ENCODE measurements at regions not wholly inside any gene's neighbourhood (a gene's known extent, or its start where the extent isn't known, plus 50 kb on each side); places are given as distances from the start of the nearest gene placed in this dataset.

DNA sequence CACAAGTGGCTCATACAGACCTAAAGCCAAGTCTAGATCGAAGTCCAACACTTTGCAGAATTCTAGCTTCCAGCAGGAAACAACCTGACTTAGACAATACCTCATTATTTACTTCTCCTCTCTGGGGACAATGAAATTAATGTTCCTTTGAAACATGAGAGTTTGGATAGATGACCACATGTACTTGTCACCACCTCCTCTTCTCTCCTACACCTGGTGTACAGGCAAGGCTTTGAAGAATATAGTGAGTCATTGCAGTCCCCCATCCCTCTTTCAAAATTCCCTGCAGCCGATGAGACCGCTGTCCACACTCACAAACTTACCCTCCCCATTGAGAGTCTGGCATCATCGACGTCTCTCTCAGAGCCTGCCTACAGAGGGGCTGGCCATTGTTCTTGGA, 189.0 kb upstream of the HES1 start:
- Histone ChIP-seq H3K4me3 (ENCODE audit: low read length) (no peak overlapping the region), H3K27ac (ENCODE audit: low read length) (no peak overlapping the region), H3K4me1 (ENCODE audit: insufficient read depth, low read length) (peaks cover 30% of the 10 kb centered on the region), H3K36me3 (ENCODE audit: insufficient read depth, low read depth, low read length) (no peaks in the 10 kb centered on the region), H3K9ac (ENCODE audit: low read depth, low read length) (no peak overlapping the region), H3K27me3 (ENCODE audit: insufficient read depth, low read length) (peaks cover 27% of the 10 kb centered on the region), H3K9me3 (ENCODE audit: insufficient read depth, low read depth, low read length) (no peaks in the 10 kb centered on the region)

GRCh38 chr3:193947596-193947995, 188.4 kb upstream of the HES1 start:
- H3K27me3 ChIP-seq (ENCODE audit: insufficient read depth, low read length), result peaks cover 24% of the 10 kb centered on the region
- H3K4me3 ChIP-seq (ENCODE audit: low read length), result no peak overlapping the region
- no peaks in the 10 kb centered on the region for H3K9me3 ChIP-seq (ENCODE audit: insufficient read depth, low read depth, low read length)
- H3K9ac ChIP-seq (ENCODE audit: low read depth, low read length), result no peak overlapping the region
- peaks cover 29% of the 10 kb centered on the region for H3K4me1 ChIP-seq (ENCODE audit: insufficient read depth, low read length)
- no peaks in the 10 kb centered on the region for H3K36me3 ChIP-seq (ENCODE audit: insufficient read depth, low read depth, low read length)
- H3K27ac ChIP-seq (ENCODE audit: low read length), result no peak overlapping the region

GRCh38 chr3:193948459-193948858, 187.5 kb upstream of the HES1 start:
- no peak overlapping the region for H3K9ac ChIP-seq (ENCODE audit: low read depth, low read length)
- no peaks in the 10 kb centered on the region for H3K9me3 ChIP-seq (ENCODE audit: insufficient read depth, low read depth, low read length)
- no peak overlapping the region for H3K27ac ChIP-seq (ENCODE audit: low read length)
- no peaks in the 10 kb centered on the region for H3K36me3 ChIP-seq (ENCODE audit: insufficient read depth, low read depth, low read length)
- H3K4me1 ChIP-seq (ENCODE audit: insufficient read depth, low read length), result peaks cover 21% of the 10 kb centered on the region
- no peak overlapping the region for H3K4me3 ChIP-seq (ENCODE audit: low read length)
- H3K27me3 ChIP-seq (ENCODE audit: insufficient read depth, low read length), result peaks cover 24% of the 10 kb centered on the region

DNA sequence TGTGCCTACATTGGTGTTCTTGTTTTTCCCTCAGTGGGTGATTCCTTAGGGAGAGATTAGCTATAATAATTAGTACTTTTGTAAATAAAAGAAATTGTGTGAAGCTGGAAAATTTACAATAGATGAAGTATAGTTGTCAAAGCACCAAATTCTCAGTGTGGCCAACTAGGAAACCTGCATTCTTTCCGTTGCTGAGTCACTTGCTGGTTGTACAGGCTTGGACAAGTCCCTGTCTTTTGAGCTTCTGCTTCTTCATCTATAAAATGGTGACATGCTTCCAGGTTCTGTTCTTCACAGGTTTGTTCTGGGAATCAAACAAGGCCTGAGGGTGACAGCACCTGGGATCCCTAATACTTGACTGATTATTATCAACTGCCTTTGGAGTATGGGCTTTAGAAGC, 184.1 kb upstream of the HES1 start:
- Histone ChIP-seq H3K9ac (ENCODE audit: low read depth, low read length) (no peak overlapping the region), H3K4me3 (ENCODE audit: low read length) (no peak overlapping the region)

GRCh38 chr3:193954752-193955151, 181.2 kb upstream of the HES1 start:
- H3K27me3 ChIP-seq (ENCODE audit: insufficient read depth, low read length), result peaks cover 19% of the 10 kb centered on the region

More for the DNA sequence above, 184.1 kb upstream of the HES1 start:
- no peak overlapping the region for H3K27ac ChIP-seq (ENCODE audit: low read length)
- no peaks in the 10 kb centered on the region for H3K4me1 ChIP-seq (ENCODE audit: insufficient read depth, low read length)
- no peaks in the 10 kb centered on the region for H3K27me3 ChIP-seq (ENCODE audit: insufficient read depth, low read length)
- H3K36me3 ChIP-seq (ENCODE audit: insufficient read depth, low read depth, low read length), result no peaks in the 10 kb centered on the region
- peaks cover 13% of the 10 kb centered on the region; the same call in 1 of the 2 replicates for H3K9me3 ChIP-seq (ENCODE audit: insufficient read depth, low read depth, low read length)

GRCh38 chr3:193955719-193956118, 180.2 kb upstream of the HES1 start:
- Histone ChIP-seq H3K9me3 (ENCODE audit: insufficient read depth, low read depth, low read length) (peaks cover 13% of the 10 kb centered on the region; the same call in 1 of the 2 replicates), H3K4me1 (ENCODE audit: insufficient read depth, low read length) (no peaks in the 10 kb centered on the region), H3K9ac (ENCODE audit: low read depth, low read length) (no peak overlapping the region), H3K27me3 (ENCODE audit: insufficient read depth, low read length) (peaks cover 29% of the 10 kb centered on the region), H3K4me3 (ENCODE audit: low read length) (no peak overlapping the region), H3K27ac (ENCODE audit: low read length) (no peak overlapping the region), H3K36me3 (ENCODE audit: insufficient read depth, low read depth, low read length) (no peaks in the 10 kb centered on the region)

More at GRCh38 chr3:193954752-193955151, 181.2 kb upstream of the HES1 start:
- no peaks in the 10 kb centered on the region for H3K4me1 ChIP-seq (ENCODE audit: insufficient read depth, low read length)
- no peak overlapping the region for H3K4me3 ChIP-seq (ENCODE audit: low read length)
- no peak overlapping the region for H3K27ac ChIP-seq (ENCODE audit: low read length)
- H3K36me3 ChIP-seq (ENCODE audit: insufficient read depth, low read depth, low read length), result no peaks in the 10 kb centered on the region
- H3K9ac ChIP-seq (ENCODE audit: low read depth, low read length), result no peak overlapping the region
- peaks cover 13% of the 10 kb centered on the region; the same call in 1 of the 2 replicates for H3K9me3 ChIP-seq (ENCODE audit: insufficient read depth, low read depth, low read length)

GRCh38 chr3:193959861-193960260, 176.1 kb upstream of the HES1 start:
- Histone ChIP-seq H3K9ac (ENCODE audit: low read depth, low read length) (no peak overlapping the region), H3K9me3 (ENCODE audit: insufficient read depth, low read depth, low read length) (0 out of 2 replicates have a peak, but pooled peaks cover under 1% of the 10 kb centered on the region), H3K36me3 (ENCODE audit: insufficient read depth, low read depth, low read length) (no peaks in the 10 kb centered on the region), H3K4me3 (ENCODE audit: low read length) (no peak overlapping the region), H3K27me3 (ENCODE audit: insufficient read depth, low read length) (peaks cover 70% of the 10 kb centered on the region), H3K4me1 (ENCODE audit: insufficient read depth, low read length) (peaks cover 4% of the 10 kb centered on the region; the same call in 1 of the 2 replicates), H3K27ac (ENCODE audit: low read length) (no peak overlapping the region)

GRCh38 chr3:193960487-193961274, 175.3 kb upstream of the HES1 start:
- Histone ChIP-seq H3K27ac (ENCODE audit: low read length) (no peak overlapping the region), H3K9ac (ENCODE audit: low read depth, low read length) (no peak overlapping the region), H3K4me1 (ENCODE audit: insufficient read depth, low read length) (peaks cover 4% of the 10 kb centered on the region; the same call in 1 of the 2 replicates), H3K4me3 (ENCODE audit: low read length) (no peak overlapping the region), H3K9me3 (ENCODE audit: insufficient read depth, low read depth, low read length) (no peaks in the 10 kb centered on the region), H3K36me3 (ENCODE audit: insufficient read depth, low read depth, low read length) (no peaks in the 10 kb centered on the region), H3K27me3 (ENCODE audit: insufficient read depth, low read length) (peaks cover 78% of the 10 kb centered on the region)

DNA sequence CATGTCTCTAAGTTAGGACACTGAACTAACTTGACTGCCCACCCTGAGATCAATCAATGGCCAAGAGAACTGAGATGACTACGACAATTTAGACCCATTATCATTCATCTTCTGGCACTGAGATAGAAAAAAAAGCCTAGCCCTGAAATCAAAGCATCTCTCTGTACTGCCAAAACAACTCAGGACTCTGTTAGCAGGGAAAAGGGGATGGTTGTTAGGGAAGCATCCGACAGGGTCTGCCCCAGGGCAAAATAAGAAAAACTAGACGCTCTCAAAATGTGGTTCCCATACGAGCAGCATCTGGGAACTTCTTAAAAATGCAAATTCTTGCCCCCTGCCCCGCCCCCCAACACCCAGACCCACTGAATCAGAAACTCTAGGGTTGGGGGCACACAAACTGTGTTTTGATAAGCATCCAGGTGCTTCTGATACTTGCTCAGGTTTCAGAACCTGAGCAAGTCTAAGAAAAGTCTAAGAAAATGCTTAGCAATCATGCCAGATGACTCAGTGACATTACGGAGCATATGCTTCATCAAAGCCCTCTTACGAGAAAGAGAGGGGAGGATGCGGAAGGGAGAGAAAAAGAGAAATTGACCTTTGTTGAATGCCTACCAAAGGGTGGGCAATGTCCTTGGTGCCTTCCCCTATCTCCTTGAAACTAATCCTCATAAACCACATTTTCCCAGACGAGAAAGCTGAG, 172.8 kb upstream of the HES1 start:
- no peaks in the 10 kb centered on the region for H3K9me3 ChIP-seq (ENCODE audit: insufficient read depth, low read depth, low read length)
- no peaks in the 10 kb centered on the region for H3K36me3 ChIP-seq (ENCODE audit: insufficient read depth, low read depth, low read length)
- no peak overlapping the region for H3K4me3 ChIP-seq (ENCODE audit: low read length)
- H3K27me3 ChIP-seq (ENCODE audit: insufficient read depth, low read length), result peaks cover 76% of the 10 kb centered on the region
- peaks cover 4% of the 10 kb centered on the region; the same call in 1 of the 2 replicates for H3K4me1 ChIP-seq (ENCODE audit: insufficient read depth, low read length)
- H3K9ac ChIP-seq (ENCODE audit: low read depth, low read length), result no peak overlapping the region
- no peak overlapping the region for H3K27ac ChIP-seq (ENCODE audit: low read length)

GRCh38 chr3:193963808-193964516, 172.0 kb upstream of the HES1 start:
- Histone ChIP-seq H3K27ac (ENCODE audit: low read length) (no peak overlapping the region), H3K36me3 (ENCODE audit: insufficient read depth, low read depth, low read length) (no peaks in the 10 kb centered on the region), H3K4me1 (ENCODE audit: insufficient read depth, low read length) (peaks cover 4% of the 10 kb centered on the region; the same call in 1 of the 2 replicates), H3K9ac (ENCODE audit: low read depth, low read length) (no peak overlapping the region), H3K4me3 (ENCODE audit: low read length) (no peak overlapping the region), H3K27me3 (ENCODE audit: insufficient read depth, low read length) (peaks cover 69% of the 10 kb centered on the region), H3K9me3 (ENCODE audit: insufficient read depth, low read depth, low read length) (no peaks in the 10 kb centered on the region)

DNA sequence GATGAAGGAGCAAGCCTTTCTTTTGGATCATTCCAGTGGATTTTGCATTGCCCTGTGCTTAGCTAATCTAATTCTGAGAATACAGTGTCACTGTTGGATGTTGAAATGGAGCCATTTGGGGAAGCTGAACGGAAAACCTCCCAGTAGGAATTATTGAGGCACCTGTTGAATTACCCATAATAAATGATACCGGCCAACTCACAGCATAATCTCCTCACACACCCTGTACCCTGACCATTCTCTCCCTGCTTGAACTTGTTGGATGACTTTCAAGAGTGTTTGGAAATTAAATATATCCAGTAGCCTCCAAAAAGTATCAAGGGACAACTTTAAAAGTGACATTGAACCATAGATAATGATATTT, 171.4 kb upstream of the HES1 start:
- Histone ChIP-seq H3K27me3 (ENCODE audit: insufficient read depth, low read length) (peaks cover 65% of the 10 kb centered on the region), H3K4me1 (ENCODE audit: insufficient read depth, low read length) (peaks cover 4% of the 10 kb centered on the region; the same call in 1 of the 2 replicates), H3K36me3 (ENCODE audit: insufficient read depth, low read depth, low read length) (no peaks in the 10 kb centered on the region), H3K27ac (ENCODE audit: low read length) (no peak overlapping the region), H3K9ac (ENCODE audit: low read depth, low read length) (no peak overlapping the region), H3K9me3 (ENCODE audit: insufficient read depth, low read depth, low read length) (no peaks in the 10 kb centered on the region), H3K4me3 (ENCODE audit: low read length) (no peak overlapping the region)
